ENCODE measurements at regions not wholly inside any gene's neighbourhood (a gene's known extent, or its start where the extent isn't known, plus 50 kb on each side); places are given as distances from the start of the nearest gene placed in this dataset.
A peak's percentile ranks its signal among the peaks of the same experiment; 100 is the strongest.

DNA sequence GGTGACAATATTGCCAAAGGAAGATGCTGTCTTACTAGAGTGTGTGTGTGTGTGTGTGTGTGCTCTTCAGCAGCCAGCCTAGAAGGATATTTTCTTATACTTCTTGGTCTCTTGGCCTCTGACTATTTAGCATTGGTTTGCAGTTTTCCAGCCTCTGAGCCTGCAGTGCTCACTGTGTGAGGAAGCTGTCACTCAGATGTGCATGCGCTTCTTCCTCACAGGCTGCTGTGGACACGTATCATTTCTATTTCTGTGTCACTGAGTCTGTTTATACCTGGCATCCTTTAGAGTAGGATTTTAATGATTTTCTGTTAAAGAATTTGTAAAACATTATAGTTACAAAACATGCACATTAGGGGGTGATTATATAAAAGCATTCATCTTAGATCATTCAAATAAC lies 83.3 kb downstream of the ALDH8A1 start:
- TF ChIP-seq, protein P1, sequence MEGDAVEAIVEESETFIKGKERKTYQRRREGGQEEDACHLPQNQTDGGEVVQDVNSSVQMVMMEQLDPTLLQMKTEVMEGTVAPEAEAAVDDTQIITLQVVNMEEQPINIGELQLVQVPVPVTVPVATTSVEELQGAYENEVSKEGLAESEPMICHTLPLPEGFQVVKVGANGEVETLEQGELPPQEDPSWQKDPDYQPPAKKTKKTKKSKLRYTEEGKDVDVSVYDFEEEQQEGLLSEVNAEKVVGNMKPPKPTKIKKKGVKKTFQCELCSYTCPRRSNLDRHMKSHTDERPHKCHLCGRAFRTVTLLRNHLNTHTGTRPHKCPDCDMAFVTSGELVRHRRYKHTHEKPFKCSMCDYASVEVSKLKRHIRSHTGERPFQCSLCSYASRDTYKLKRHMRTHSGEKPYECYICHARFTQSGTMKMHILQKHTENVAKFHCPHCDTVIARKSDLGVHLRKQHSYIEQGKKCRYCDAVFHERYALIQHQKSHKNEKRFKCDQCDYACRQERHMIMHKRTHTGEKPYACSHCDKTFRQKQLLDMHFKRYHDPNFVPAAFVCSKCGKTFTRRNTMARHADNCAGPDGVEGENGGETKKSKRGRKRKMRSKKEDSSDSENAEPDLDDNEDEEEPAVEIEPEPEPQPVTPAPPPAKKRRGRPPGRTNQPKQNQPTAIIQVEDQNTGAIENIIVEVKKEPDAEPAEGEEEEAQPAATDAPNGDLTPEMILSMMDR (conservative IDR thresholded peaks at IDR 0.05; ENCODE audit: control insufficient read depth, insufficient read depth, low read depth, low read length): no peak

DNA sequence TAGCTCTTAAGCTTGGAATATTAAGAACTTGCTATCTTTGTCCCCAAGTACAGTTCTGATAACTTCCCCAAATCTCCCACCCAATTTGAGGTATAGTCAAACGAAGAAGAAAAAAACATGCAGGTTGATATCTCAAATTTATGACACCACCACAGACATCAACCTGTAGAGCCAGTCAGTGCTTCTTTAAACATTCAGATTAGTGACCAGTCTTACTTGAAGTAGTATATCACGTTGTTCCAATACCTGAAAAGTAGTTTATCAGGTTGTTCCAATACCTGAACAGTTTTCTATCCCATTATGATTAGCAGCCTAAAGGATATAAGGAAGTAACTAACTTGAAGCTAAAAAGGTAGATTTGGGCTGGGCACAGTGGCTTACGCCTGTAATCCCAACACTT lies 85.3 kb downstream of the ALDH8A1 start:
- no peak for DNase-seq (ENCODE audit: low read depth)
- no peak overlapping the region for H3K4me3 ChIP-seq (ENCODE audit: control insufficient read depth, low read depth, low read length)
- TF ChIP-seq, protein P1 (conservative IDR thresholded peaks at IDR 0.05; ENCODE audit: control insufficient read depth, insufficient read depth, low read depth, low read length): no peak

More for the DNA sequence above, 83.3 kb downstream of the ALDH8A1 start:
- H3K4me3 ChIP-seq (ENCODE audit: control insufficient read depth, low read depth, low read length): no peak overlapping the region
- DNase-seq (ENCODE audit: low read depth): no peak

DNA sequence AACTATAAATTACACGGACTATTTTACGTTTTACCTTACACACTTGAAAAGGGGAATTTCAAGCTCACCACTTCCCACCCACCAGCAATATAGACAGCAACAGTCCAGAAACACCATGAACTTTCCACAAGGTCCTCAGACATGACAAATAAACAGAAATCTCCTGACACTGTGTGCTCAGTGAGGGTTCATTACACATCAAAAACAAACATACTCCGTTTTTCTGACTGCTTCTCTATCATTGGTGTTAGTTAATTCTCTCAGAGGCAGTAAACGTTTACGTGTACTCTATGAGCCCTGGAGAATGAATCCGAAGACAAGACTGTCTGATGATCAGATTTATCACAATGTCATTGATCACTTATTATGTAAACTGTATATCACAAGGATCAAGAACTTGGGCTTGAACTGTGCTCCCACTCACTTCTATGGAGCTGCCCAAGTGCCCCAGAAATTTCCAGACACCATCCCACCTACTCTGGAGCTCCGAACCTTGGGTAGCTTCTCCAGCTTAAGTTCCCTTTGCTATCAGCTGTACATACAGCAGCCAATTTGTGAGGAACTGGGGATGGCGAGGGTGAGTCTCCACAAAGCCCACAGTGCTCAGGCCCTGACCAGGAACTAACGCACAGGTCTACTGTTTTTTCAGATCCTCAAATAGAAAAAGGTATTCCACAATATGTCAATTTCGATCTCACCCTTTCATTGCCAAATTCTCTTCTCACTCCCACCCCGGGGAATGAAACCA lies 86.0 kb downstream of the ALDH8A1 start:
- H3K4me3 ChIP-seq (ENCODE audit: control insufficient read depth, low read depth, low read length): no peak overlapping the region
- DNase-seq (ENCODE audit: low read depth): no peak
- TF ChIP-seq, protein P1 (conservative IDR thresholded peaks at IDR 0.05; ENCODE audit: control insufficient read depth, insufficient read depth, low read depth, low read length): no peak

DNA sequence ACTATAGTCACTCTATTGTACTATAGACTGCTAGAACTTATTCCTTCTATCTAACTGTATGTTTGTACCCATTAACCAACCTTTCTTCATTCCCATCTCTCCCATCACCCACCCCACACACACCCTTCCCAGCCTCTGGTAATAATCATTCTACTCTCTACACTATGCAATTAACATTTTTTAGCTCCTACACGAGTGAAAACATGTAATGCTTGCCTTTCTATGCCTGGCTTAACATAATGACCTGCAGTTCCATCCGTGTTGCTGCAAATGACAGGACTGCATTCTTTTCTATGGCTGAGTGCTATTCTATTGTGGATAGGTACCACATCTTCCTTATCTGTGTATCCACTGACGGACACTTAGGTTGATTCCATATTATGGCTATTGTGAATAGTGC lies 95.5 kb downstream of the ALDH8A1 start:
- no peak for DNase-seq (ENCODE audit: low read depth)
- no peak overlapping the region for H3K4me3 ChIP-seq (ENCODE audit: control insufficient read depth, low read depth, low read length)
- TF ChIP-seq, protein P1 (conservative IDR thresholded peaks at IDR 0.05; ENCODE audit: control insufficient read depth, insufficient read depth, low read depth, low read length): no peak

DNA sequence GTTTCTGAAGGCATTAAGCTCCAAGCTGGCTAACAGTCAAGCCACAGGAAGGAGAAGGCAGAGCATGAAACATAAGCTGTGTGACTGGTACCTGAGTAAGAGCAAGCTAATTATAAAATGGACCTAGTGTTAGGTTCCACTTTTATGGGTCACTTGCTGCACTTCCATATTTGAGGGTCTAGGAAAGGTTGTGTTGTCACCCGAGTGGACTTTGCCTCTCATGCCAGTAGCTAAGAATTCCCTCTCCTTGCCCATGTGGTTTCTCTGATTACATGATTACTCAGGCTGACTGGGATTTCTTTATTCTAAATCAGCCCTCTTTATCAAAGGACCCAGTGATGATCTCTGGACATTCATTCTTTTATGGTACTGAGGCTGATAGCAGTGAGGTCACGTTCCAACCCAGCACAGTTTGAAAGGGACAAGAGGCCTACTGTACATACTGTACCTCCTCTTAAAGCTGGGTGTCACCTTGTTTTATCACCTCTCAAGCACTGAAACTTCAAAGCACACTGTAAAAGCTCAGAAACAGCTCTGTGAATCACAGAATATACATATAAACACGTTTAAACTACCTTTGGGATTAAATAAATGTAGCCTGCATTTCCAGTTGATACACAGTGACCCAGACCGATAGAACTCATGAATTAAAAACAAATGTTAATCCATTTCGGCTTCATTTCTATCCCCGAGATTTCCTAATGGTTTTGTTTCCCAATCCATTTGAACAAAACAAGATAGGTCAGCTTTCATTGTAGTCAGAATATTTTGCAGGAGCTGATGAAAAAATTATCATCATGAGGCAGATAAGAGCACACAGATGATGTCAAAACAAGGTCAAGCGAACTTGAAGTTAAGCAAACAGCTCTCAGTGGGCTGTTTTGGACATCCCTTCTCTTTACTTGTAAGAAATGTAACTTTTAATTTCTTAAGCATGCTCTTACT lies 96.5 kb downstream of the ALDH8A1 start:
- no peak overlapping the region for H3K4me3 ChIP-seq (ENCODE audit: control insufficient read depth, low read depth, low read length)
- TF ChIP-seq, protein P1 (conservative IDR thresholded peaks at IDR 0.05; ENCODE audit: control insufficient read depth, insufficient read depth, low read depth, low read length): no peak
- DNase-seq (ENCODE audit: low read depth): peak; percentile 76

DNA sequence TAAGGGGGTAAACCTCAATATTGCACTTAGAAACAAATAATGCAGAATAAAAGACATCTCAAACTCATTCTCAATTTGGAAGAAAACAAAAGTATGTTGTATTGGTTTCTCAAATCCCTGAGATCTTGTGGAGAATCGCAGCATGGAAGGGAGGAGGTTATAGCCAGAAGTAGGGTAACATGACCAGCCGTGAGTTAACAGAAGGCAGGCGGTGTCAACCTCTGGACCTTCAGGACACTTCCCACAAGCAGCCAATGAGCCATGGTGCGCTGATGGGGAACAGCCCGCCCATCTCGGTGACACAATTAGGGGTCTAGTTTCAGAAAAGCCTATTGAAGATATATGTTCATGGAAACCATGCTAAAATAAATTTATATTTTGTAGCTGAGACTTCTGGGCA lies 98.4 kb downstream of the ALDH8A1 start:
- TF ChIP-seq, protein P1 (conservative IDR thresholded peaks at IDR 0.05; ENCODE audit: control insufficient read depth, insufficient read depth, low read depth, low read length): no peak
- DNase-seq (ENCODE audit: low read depth): no peak
- H3K4me3 ChIP-seq (ENCODE audit: control insufficient read depth, low read depth, low read length): no peak overlapping the region

Data from fibroblast of mammary gland (primary cell).